ENCODE measurements at regions not wholly inside any gene's neighbourhood (a gene's known extent, or its start where the extent isn't known, plus 50 kb on each side); places are given as distances from the start of the nearest gene placed in this dataset.

- TF ChIP-seq GATA2 (IDR thresholded peaks at IDR 0.05; ENCODE audit: low read depth, low read length) (no peak), GATA3 (IDR thresholded peaks at IDR 0.05; ENCODE audit: low read depth, low read length) (no peak)
Observed at GRCh38 chr16:60635548-60635947, 1400.7 kb downstream of the CDH8 start.

Measured in SH-SY5Y (cell line).